MCF 10A (cell line): ENCODE measurements at regions not wholly inside any gene's neighbourhood (a gene's known extent, or its start where the extent isn't known, plus 50 kb on each side); places are given as distances from the start of the nearest gene placed in this dataset.

Source experiments
- BruUV-seq: library from RNA; stranded (reverse); fragments of 400-500 nt; replicated peaks from 2 replicates; lab custom pipeline; 2021; lab: Mats Ljungman, UMichigan
- CTCF ChIA-PET: fragments of 300-600 bp; sonication (Branson Sonifier 250); formaldehyde crosslinking; extraction: SDS; loops from one replicate; lab custom pipeline; 2021; ENCODE audit warnings: antibody characterized with exemption, inconsistent platforms; lab: Yijun Ruan, JAX
- POLR2A ChIA-PET: fragments of 300-600, 350-650 bp; sonication (Branson Sonifier 250); formaldehyde crosslinking; extraction: SDS; loops from one replicate; lab custom pipeline; 2020; ENCODE audit warnings: antibody characterized with exemption, inconsistent platforms; lab: Yijun Ruan, JAX
- DNase-seq: peaks from one replicate; pipeline ENCODE4 v3.0.0-alpha.2; 2018; ENCODE audit not compliant: unreplicated experiment
- H3K27ac Mint-ChIP-seq: one replicate; pipeline ENCODE4 v1.8.0; 2022; ENCODE audit warnings: mild to moderate bottlenecking, low read depth, mixed read lengths; ENCODE audit not compliant: unreplicated experiment
- H3K27me3 Mint-ChIP-seq: one replicate; pipeline ENCODE4 v1.8.0; 2022; ENCODE audit warnings: mixed read lengths; ENCODE audit not compliant: insufficient read depth, unreplicated experiment
- H3K36me3 Mint-ChIP-seq: one replicate; pipeline ENCODE4 v1.8.0; 2022; ENCODE audit warnings: mild to moderate bottlenecking, moderate library complexity, mixed read lengths; ENCODE audit not compliant: insufficient read depth, unreplicated experiment
- H3K4me1 Mint-ChIP-seq: one replicate; pipeline ENCODE4 v1.8.0; 2022; ENCODE audit warnings: mixed read lengths; ENCODE audit not compliant: insufficient read depth, unreplicated experiment
- H3K4me3 Mint-ChIP-seq: one replicate; pipeline ENCODE4 v1.8.0; 2022; ENCODE audit warnings: mild to moderate bottlenecking, moderate library complexity, mixed read lengths; ENCODE audit not compliant: unreplicated experiment
- H3K9me3 Mint-ChIP-seq: one replicate; pipeline ENCODE4 v1.8.0; 2022; ENCODE audit warnings: mixed read lengths; ENCODE audit not compliant: unreplicated experiment
- CTCF ChIP-seq: fragments of 200-600 bp; IDR thresholded peaks from one replicate; pipeline ENCODE4 v1.8.0; 2022; ENCODE audit warnings: antibody characterized with exemption, mild to moderate bottlenecking; ENCODE audit not compliant: unreplicated experiment
- intact Hi-C: fragments of 100-400 bp; cut with micrococcal nuclease; formaldehyde crosslinking; loops from 2 replicates; pipeline ENCODE4 v1.14.1; 2022

GRCh38 chr1:99447721-99448120, 183.4 kb downstream of the PLPPR4 start:
- no peak for DNase-seq
- Mint-ChIP-seq H3K4me1 (no peaks in the 10 kb centered on the region), H3K9me3 (no peaks in the 10 kb centered on the region), H3K4me3 (no peak overlapping the region), H3K27me3 (no peaks in the 10 kb centered on the region), H3K27ac (no peak overlapping the region), H3K36me3 (peaks cover 5% of the 10 kb centered on the region)
- ChIA-PET POLR2A (interaction anchor here (0.6 kb wide), 1 partner anchor 128 kb away, joined by 4 read pairs; no protein-coding TSS in a partner anchor), CTCF (interaction anchor here (0.6 kb wide), 2 partner anchors 25 to 153 kb away, joined by 3 read pairs; no protein-coding TSS in a partner anchor)
- intact Hi-C loops = no loop called here
- TF ChIP-seq CTCF = no peak
- no TSS peak for BruUV-seq

- H3K4me1 Mint-ChIP-seq = peaks cover 14% of the 10 kb centered on the region
- no peaks in the 10 kb centered on the region for H3K27me3 Mint-ChIP-seq
- BruUV-seq = no TSS peak
- H3K36me3 Mint-ChIP-seq = no peaks in the 10 kb centered on the region
- no peak overlapping the region for H3K4me3 Mint-ChIP-seq
- intact Hi-C loops = no loop called here
- ChIA-PET POLR2A (no interaction called here), CTCF (no interaction called here)
- no peaks in the 10 kb centered on the region for H3K9me3 Mint-ChIP-seq
- no peak overlapping the region for H3K27ac Mint-ChIP-seq
- TF ChIP-seq CTCF = no peak
- no peak for DNase-seq
Observed at GRCh38 chr1:99455760-99456159, 190.2 kb upstream of the PALMD start.

- no peak for TF ChIP-seq CTCF
- Mint-ChIP-seq H3K4me1 (peaks cover 14% of the 10 kb centered on the region), H3K4me3 (no peak overlapping the region), H3K27me3 (no peaks in the 10 kb centered on the region), H3K36me3 (no peaks in the 10 kb centered on the region), H3K9me3 (no peaks in the 10 kb centered on the region), H3K27ac (peak overlapping the region; percentile 36)
- POLR2A ChIA-PET = no interaction called here
- peak; percentile 60 for DNase-seq
- intact Hi-C loops = no loop called here
- CTCF ChIA-PET = interaction anchor here (0.6 to 1.7 kb wide), 4 partner anchors 12 to 707 kb away, joined by 3 to 6 read pairs (median 5); no protein-coding TSS in a partner anchor
- no TSS peak for BruUV-seq
Observed at GRCh38 chr1:99456536-99456935, 189.4 kb upstream of the PALMD start.

GRCh38 chr1:99457381-99458165, 188.3 kb upstream of the PALMD start:
- Mint-ChIP-seq H3K4me3 (no peak overlapping the region), H3K9me3 (no peaks in the 10 kb centered on the region), H3K4me1 (peaks cover 14% of the 10 kb centered on the region), H3K36me3 (no peaks in the 10 kb centered on the region), H3K27me3 (no peaks in the 10 kb centered on the region), H3K27ac (peak overlapping the region; percentile 36)
- no peak for TF ChIP-seq CTCF
- BruUV-seq = no TSS peak
- DNase-seq = peak; percentile 57
- ChIA-PET CTCF (interaction anchor here (0.6 to 1.7 kb wide), 6 partner anchors 13 to 708 kb away, joined by 3 to 6 read pairs (median 4); no protein-coding TSS in a partner anchor), POLR2A (interaction anchor here (0.6 to 1.4 kb wide), 5 partner anchors 28 to 476 kb away, joined by 3 read pairs; no protein-coding TSS in a partner anchor)
- intact Hi-C loops = no loop called here
